Kidney epithelial cell (primary cell): ENCODE measurements at regions not wholly inside any gene's neighbourhood (a gene's known extent, or its start where the extent isn't known, plus 50 kb on each side); places are given as distances from the start of the nearest gene placed in this dataset.
"Not testable (repeated sequence)": the region's sequence is repeated elsewhere in the genome, so short reads cannot be mapped to it uniquely, and the experiment has no call there.

Experiments
- DNase-seq: peaks from one replicate; pipeline ENCODE4 v3.0.0-alpha.2; 2010; ENCODE audit warnings: low read depth
- H3K27me3 ChIP-seq: 2 replicates; pipeline ENCODE4 v1.6.0; 2011; ENCODE audit warnings: low read length; ENCODE audit not compliant: control insufficient read depth, insufficient read depth
- H3K36me3 ChIP-seq: 2 replicates; pipeline ENCODE4 v1.5.1; 2011; ENCODE audit warnings: low read length; ENCODE audit not compliant: control insufficient read depth, insufficient read depth
- H3K4me3 ChIP-seq: 2 replicates; pipeline ENCODE4 v1.5.1; 2011; ENCODE audit warnings: low read depth, mild to moderate bottlenecking, control low read depth, low read length

DNA sequence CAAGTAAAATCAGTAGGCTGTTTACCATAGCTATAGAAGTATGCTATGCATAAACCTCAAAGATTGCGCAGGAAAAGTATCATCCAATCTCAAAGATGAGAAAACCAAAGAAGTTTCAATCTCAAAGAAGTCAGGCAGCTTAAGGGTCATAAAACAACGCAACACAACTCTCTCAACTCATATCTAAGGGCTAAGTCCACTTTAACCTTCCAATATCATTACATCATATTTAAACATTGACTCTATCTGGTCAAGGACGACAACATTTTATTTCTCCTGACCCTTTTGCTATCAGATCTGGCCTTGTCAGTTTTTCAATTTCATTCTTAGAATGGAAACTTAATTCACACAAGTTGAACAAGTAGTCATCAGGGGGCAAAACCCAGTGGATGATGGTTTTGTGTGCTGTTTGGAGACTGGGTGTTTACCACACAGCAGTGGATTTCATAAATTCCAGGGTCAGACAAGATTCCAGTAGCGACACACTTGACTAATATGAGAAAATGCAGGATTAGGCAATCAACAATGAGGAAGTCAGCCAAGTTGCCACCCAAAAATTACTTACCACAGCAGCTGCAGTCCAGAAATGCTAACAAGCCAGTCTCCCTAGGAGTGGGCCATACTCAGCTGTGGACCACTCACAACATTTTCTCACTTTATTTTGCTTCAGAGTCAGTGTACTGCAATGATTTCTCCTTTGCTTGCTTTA, 108.7 kb upstream of the NBPF26 start:
- not testable (repeated sequence) for DNase-seq, H3K4me3 ChIP-seq, H3K27me3 ChIP-seq, H3K36me3 ChIP-seq

DNA sequence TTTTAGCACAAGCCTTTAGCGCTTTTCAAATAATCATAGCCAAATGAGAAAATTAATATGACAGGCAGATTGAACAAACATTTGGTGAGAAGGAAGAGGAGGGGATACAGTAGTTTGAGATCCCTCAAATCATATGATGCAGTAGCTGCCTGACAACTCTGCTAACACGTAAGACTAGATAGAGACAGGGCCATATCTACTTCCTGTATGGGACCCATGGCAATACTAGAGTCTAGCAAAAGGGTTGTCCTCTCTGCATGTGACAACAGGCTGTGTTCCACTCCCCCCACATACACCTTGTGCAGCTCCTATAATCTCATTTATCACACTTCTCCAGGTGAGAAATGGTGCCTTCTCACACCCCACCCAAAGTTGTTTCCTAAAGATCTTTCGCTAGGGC, 106.3 kb upstream of the NBPF26 start:
- not testable (repeated sequence) for H3K27me3 ChIP-seq, DNase-seq, H3K4me3 ChIP-seq, H3K36me3 ChIP-seq

DNA sequence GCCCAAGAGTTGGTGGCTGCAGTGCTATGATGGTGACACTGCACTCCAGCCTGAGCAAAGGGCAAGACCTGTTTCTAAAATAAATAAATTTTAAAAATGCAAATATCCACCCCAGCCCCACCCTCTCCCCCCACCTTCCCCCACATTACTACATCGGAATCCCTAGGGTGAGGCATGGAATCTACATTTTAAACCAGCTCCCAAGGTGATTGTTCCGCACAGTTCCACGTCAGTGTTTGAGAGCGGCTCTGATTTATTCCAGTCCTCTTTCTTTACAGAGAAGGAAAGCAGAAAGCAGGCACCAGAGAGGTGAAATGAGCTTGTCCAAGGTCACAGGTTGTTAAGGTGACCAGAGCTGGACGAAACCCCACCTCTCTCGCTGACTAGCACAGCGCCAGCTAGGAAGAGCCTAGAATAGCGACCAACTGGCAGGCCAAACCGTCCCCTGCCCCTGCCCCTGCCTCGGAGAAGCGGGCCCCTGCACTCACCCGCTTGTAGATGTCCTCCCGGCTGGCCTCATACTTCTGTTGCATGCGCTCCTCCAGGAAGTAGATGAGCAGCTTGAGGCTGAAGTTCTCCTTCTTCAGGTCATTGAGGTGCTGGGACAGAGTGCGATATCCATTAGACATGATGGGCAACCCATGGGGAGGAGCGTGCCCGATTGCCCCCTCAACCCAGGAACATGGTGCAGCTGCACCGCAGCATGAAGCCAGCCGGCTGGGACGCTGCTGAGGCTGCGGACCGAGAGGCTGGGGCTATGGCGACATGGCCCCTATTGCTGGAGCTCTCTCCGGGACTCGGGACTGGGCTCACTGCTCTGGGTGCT, 103.7 kb upstream of the NBPF26 start:
- not testable (repeated sequence) for DNase-seq, H3K27me3 ChIP-seq, H3K36me3 ChIP-seq, H3K4me3 ChIP-seq

DNA sequence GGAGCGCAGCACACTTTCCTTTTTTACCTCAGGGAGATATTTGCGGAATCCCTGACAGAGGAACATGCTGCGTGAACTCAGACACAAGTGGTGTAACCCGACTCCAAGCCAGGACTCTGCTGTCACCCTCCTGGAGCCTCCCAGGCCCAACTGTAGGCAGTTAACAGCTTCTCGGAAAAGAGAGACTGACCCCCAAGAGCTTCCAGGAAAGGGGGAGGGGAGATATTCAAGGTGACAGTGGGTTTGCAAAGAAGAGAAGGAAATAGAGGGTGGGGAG, 103.1 kb upstream of the NBPF26 start:
- DNase-seq, H3K36me3 ChIP-seq, H3K27me3 ChIP-seq, H3K4me3 ChIP-seq: not testable (repeated sequence)

DNA sequence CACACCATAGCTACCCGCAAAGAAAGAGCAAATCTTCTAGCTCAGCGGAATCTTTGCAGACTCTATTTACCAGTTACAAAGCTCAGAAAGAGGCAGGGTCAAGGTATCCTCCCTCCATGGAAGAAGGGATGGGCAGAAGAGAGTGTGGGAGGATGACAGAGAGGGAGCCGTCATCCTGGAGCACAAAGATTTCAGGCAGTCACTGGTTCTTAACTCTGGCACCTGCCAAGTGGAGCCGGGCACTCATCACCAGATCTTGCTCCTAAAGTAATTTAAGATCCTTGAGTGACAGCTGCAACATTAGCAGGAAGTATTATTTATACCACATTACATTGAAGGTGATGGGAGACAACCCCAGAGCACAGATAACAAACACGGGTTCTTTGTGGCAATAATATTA, 102.5 kb upstream of the NBPF26 start:
- not testable (repeated sequence) for H3K4me3 ChIP-seq, DNase-seq, H3K36me3 ChIP-seq, H3K27me3 ChIP-seq

DNA sequence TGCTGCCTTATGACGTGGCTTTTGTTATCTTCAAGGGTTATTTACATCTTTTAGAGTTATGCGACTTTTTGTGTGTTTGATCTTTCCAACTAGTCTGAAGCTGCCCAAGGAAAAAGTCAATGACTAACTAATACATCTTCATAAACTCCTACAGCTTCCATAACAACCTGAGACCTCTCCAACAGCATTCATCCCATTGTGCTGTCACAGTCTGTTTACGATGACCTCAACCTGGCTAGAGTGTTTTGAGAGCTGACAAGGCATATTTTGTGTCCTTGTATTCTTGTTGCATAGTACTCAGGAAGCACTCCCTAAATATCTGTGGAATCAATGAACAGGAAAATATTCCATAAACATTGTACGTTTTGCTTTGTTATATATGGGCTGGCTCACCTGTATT, 100.2 kb upstream of the NBPF26 start:
- H3K36me3 ChIP-seq, H3K27me3 ChIP-seq, DNase-seq, H3K4me3 ChIP-seq: not testable (repeated sequence)

DNA sequence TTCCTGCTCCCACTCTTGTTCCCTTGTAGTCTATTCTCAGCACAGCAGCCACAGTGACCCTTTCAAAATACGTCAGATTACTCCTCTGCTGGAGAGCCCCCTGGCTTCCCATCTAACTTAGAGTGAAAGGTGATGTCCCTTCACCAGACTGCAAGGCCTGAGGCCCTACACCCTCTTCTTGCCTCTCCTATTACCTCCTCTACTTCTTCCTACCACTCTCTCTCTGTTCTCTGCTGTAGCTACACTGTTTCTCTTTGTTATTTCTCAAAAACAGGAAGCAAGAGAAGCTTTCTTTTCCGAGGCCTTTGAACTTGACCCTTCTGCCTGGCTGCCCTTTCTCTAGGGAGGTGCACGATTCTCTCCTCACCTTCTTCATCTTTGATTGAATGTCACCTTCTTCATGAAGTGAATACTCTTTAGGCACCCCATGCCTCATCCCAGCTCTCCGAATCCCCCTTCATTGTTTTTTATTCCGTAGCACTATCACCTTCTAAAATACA, 99.1 kb upstream of the NBPF26 start:
- not testable (repeated sequence) for H3K4me3 ChIP-seq, DNase-seq, H3K27me3 ChIP-seq, H3K36me3 ChIP-seq

DNA sequence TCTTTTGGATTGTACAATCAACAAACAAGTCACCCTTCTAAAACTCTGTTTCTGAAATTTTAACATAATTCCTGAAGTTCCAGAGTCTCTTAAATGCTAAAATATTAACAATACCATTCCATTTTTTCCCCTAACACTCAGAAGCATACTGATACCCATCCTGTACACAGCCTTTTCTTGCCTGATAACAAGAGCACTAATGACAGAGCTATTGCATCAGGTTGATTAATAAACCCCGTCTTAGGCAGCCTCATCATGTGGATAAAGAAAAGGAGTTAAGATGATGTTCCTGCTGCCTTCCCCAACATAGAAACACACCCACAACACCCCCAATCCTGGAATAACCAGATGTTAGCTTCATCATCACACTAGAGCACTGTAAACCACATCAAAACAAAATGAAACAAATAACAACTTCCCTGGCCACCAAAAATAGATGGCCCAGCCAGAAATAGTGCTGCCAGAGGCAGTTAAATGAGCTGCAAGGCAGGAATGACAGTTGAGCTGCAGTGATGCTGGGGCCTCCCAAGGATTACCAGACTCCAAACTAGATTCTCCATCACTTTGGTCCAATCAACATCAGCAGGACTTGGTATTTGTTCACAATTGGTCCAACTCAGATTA, 93.8 kb upstream of the NBPF26 start:
- not testable (repeated sequence) for H3K27me3 ChIP-seq, H3K36me3 ChIP-seq, H3K4me3 ChIP-seq, DNase-seq

DNA sequence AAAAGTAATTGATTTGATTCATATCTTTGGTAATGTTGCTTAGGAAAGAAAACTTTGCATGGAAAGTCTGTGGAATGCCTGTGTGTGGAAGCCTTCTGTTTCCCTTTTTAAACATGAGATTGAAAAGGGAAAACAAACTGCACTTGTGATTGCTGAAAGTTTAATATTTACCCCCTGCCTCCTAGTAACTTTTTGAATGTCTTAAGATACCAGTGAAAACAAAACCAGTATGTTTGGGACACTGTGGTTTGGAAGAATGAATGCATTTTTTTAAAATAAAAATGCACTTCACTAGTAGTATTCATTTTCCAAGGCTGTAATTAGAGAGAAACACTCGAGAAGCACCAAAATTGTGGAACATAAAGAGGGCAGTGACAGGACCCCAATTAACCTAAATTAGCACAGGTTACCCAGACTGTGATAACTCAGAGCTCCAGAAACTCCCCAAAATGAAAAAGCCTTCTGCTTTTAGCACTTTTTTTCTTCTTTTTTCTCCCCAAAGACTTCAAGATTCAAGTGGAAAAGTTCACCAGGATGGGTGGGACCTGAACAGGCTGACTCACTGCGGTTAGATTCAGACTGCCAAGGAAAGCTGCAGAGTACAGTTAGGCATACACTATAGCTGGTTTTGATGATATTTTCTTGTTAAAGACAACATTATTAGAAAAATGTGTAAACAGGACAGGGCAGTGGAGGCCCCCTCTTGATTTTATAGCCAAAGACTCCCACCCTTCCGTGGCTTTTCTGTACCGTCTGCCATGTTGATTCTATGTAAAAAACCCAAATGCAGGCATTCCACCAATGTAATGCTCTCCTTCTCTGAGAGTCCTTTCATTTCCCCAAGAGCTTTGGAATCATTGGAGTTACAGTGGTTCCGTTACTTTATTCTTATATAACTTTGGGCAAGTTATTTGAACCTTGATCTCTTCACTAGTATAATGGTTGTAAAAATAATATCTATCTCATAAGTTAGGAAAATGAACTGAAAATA, 88.6 kb upstream of the NBPF26 start:
- H3K36me3 ChIP-seq, DNase-seq, H3K27me3 ChIP-seq, H3K4me3 ChIP-seq: not testable (repeated sequence)

DNA sequence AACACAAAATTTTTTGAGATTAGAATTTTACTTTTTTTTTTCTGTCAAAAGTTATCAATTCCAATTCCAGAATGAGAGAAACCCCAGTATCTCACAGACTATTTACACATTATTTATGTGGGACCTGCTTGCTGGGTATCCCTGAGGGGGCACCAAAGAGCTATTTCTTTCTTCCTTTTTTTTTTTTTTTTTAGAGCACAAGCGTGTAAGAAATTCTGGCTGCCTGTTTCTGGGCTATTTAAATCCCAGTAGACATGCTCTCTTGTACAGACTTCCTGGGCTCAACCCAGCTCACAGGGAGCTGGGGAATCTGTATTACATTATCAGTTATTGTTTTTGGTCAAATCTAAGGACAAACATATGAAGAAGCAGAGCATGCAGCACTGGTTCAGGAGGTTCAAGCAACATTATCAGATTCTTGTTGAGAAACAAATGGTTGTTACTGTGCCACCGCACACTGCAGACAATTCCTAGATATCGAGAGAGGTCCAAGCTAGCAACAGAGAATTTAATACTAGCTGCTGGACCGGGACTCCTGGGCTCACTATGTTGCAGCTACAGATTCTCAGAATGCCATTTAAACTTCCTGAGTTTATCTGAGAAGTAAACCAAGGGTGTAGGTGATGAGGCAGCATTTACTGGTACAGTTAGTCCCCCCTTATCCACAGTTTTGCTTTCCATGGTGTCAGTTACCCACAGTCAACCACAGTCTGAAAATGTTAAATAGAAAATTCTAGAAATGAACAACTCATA, 83.3 kb upstream of the NBPF26 start:
- not testable (repeated sequence) for H3K27me3 ChIP-seq, H3K36me3 ChIP-seq, DNase-seq, H3K4me3 ChIP-seq

DNA sequence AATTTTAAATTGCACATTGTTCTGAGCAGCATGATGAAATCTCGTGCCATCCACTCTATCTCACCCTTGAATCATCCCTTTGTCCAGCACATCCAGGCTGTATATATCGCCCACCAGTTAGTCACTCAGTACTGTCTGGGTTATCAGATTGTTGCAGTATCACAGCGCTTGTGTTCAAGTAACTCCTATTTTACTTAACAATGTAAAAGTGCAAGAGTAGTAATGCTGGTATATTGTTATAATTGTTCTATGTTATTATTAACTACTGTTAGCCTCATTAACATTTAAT, 82.8 kb upstream of the NBPF26 start:
- H3K36me3 ChIP-seq, DNase-seq, H3K27me3 ChIP-seq, H3K4me3 ChIP-seq: not testable (repeated sequence)

DNA sequence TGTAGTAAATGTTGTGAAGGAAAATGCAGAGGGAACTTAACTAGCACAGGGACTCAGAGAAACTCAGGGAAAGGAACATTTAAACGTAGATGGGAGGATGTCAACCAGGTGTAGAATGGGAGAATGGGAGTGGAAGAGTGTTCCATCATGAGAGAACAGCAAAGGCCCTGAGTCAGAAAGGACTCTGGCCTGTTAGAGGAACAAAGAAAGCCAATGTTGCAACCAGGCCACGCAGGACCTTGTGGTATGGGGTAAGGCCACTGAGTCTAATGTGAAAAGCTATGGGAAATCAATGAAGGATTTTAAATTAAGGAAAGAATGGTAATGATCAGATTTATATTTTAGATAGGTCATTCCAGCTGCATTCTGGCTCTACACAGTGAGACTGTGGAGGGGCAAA, 76.6 kb upstream of the NBPF26 start:
- H3K36me3 ChIP-seq, H3K4me3 ChIP-seq, H3K27me3 ChIP-seq, DNase-seq: not testable (repeated sequence)

DNA sequence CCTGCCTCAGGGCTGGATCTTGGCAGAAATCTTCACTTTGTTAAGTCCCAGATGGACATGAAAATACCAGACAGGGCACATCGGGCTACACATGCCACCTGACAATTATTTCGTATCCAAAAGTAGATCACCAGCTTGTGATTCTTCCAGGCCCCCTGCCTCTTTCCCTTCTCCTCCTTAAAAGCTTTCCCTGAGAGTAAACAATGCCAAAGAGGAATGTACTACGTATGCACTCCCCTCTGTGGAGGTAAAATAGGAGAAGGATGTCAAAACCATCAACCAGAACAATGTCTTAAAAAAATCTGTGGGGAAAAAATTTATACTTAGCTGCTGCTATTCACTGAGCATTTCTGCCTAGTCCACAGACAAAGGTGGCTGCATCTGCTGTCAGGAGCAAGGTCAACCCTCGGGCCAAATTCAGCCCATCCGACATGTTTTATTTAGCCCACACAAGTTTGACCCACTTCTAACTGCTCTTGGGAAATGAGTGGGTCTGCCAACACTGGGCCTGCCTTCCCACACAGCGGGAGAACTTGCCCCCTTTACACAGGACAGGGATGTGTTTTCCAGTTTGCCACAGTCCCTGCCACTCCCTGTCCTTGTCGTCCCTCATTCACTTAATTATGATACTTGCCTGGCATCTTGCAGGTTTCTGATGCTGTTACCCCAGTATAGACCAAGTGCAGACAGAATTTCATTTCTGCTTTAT, 74.7 kb upstream of the NBPF26 start:
- not testable (repeated sequence) for DNase-seq, H3K36me3 ChIP-seq, H3K4me3 ChIP-seq, H3K27me3 ChIP-seq
